ENCODE measurements at regions not wholly inside any gene's neighbourhood (a gene's known extent, or its start where the extent isn't known, plus 50 kb on each side); places are given as distances from the start of the nearest gene placed in this dataset.

DNA sequence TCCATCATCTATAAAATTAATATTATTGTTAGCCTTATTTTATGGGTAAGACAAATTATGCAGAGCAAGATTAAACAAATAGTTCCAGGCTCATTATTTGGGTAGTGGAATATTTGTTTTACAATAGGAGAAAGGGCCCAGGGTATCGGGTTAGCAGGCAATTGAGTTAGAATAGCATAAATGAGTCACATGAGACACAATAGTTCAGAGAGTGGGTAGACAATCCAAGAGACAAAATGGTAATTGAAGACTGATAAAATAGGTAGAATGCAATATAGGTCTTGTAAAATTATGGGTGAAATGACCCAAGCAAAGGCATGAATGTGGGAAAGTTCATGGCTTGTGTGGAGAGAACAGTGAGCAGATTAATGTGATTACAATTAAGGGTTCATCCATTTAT, 790.9 kb upstream of the GCFC2 start:
- intact Hi-C loops (cut with DNase I): no loop called here
- 78 to 84% methylated on average over 1 of the region's 1 CpG for WGBS, 2 donors
- Histone ChIP-seq H3K27me3 (no peaks in the 10 kb centered on the region), H3K4me1 (no peaks in the 10 kb centered on the region), H3K27ac (no peak overlapping the region), H3K9me3 (no peaks in the 10 kb centered on the region), H3K36me3 (no peaks in the 10 kb centered on the region), H3K4me3 (replicated peaks in 1 of 3) (no peak overlapping the region)
- TF ChIP-seq POLR2A (IDR thresholded peaks at IDR 0.05): no peak
- TF ChIP-seq, protein P1, sequence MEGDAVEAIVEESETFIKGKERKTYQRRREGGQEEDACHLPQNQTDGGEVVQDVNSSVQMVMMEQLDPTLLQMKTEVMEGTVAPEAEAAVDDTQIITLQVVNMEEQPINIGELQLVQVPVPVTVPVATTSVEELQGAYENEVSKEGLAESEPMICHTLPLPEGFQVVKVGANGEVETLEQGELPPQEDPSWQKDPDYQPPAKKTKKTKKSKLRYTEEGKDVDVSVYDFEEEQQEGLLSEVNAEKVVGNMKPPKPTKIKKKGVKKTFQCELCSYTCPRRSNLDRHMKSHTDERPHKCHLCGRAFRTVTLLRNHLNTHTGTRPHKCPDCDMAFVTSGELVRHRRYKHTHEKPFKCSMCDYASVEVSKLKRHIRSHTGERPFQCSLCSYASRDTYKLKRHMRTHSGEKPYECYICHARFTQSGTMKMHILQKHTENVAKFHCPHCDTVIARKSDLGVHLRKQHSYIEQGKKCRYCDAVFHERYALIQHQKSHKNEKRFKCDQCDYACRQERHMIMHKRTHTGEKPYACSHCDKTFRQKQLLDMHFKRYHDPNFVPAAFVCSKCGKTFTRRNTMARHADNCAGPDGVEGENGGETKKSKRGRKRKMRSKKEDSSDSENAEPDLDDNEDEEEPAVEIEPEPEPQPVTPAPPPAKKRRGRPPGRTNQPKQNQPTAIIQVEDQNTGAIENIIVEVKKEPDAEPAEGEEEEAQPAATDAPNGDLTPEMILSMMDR (IDR thresholded peaks at IDR 0.05): no peak
- no peak for DNase-seq

DNA sequence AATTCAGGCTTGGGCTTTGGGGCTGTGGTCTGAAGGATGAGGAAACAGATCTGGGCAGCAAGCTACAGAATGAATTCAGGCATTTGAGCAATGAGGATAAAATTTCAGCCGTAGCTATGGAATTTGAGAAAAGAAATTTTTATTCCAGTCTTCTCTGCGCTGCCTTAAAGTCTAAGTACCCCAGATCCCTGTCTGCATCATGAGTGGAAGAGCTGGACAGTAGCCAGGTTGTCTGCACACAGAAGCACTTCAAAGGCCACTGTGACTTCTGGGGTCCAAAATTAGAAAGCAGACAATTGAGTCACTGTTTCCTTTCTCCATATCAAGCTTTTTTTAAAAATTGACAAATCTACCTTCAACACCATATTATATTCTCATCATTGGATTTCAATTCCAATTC, 787.6 kb upstream of the GCFC2 start:
- intact Hi-C loops (cut with DNase I): no loop called here
- no peaks in the 10 kb centered on the region for H3K27me3 ChIP-seq
- no peak overlapping the region for H3K27ac ChIP-seq
- no peaks in the 10 kb centered on the region for H3K4me1 ChIP-seq
- WGBS, 2 donors: 26 to 37% methylated on average over 2 of the region's 2 CpGs
- no peak for TF ChIP-seq POLR2A (IDR thresholded peaks at IDR 0.05)
- TF ChIP-seq, protein P1 (IDR thresholded peaks at IDR 0.05): no peak
- H3K4me3 ChIP-seq (replicated peaks in 1 of 3): no peak overlapping the region
- no peaks in the 10 kb centered on the region for H3K9me3 ChIP-seq
- DNase-seq: no peak
- H3K36me3 ChIP-seq: no peaks in the 10 kb centered on the region

DNA sequence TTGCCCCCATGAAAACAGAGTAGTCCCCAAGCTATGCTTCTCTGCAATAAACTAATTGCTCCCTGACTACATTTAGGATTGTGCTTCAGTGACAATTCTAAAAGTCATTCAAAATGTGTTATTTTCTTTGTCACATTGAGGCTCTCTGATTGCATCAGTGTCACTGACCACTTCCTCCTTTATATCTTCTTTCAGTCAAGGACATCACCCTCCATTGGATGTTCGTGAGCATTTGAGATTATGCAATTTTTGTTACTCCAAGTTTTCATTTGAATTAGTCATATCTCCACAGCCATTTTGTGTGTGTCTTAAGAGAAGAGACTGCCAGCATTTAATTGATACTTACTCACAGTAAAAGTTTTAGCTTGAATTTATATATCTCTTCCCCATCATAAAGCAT, 780.8 kb upstream of the GCFC2 start:
- WGBS, 2 donors: 72 to 75% methylated on average over 1 of the region's 1 CpG
- H3K36me3 ChIP-seq: no peaks in the 10 kb centered on the region
- intact Hi-C loops (cut with DNase I): no loop called here
- no peaks in the 10 kb centered on the region for H3K9me3 ChIP-seq
- no peak overlapping the region for H3K4me3 ChIP-seq (replicated peaks in 1 of 3)
- H3K4me1 ChIP-seq: no peaks in the 10 kb centered on the region
- no peak for TF ChIP-seq POLR2A (IDR thresholded peaks at IDR 0.05)
- TF ChIP-seq, protein P1 (IDR thresholded peaks at IDR 0.05): no peak
- H3K27me3 ChIP-seq: no peaks in the 10 kb centered on the region
- DNase-seq: no peak
- no peak overlapping the region for H3K27ac ChIP-seq

DNA sequence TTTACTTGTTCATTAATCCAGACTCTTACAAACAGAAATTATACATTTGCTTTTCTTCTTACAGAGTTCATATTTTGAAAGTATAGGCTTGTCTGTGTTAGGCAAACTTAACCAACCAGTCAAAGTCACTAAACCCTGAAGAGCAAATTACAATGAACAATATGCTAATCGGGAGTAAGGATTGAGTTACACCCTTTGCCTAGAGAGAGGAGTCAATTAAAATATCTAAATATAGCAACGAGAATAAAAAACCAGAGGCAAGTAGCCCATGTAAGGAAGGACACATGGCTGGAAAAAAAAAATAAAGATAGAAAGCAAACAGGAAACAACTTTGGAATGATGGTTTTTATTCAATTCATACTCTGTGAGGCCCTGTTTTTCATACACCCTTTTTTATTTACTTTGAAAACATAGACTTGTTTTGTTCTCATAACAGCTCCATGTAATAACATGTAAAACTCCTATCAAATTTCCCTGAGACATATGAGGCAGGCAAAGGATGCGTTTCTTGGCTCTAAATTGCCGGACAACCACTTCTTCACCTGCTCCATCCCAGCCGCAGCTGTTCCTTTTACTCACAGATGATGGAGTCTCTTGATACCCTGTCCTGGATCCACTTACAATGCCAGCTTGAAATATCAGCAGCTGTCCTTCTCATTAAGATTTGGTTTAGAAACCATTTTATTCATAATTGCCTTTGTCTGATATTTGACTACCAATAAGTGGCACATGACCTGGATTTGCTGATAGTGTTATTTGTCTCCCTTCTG, 767.7 kb upstream of the GCFC2 start:
- Histone ChIP-seq H3K27ac (no peak overlapping the region), H3K4me1 (no peaks in the 10 kb centered on the region), H3K4me3 (replicated peaks in 1 of 3) (no peak overlapping the region), H3K9me3 (no peaks in the 10 kb centered on the region), H3K27me3 (no peaks in the 10 kb centered on the region), H3K36me3 (no peaks in the 10 kb centered on the region)
- no peak for DNase-seq
- no peak for TF ChIP-seq POLR2A (IDR thresholded peaks at IDR 0.05)
- TF ChIP-seq, protein P1 (IDR thresholded peaks at IDR 0.05): no peak
- WGBS, 2 donors: 79 to 83% methylated on average over 5 of the region's 5 CpGs
- intact Hi-C loops (cut with DNase I): no loop called here

DNA sequence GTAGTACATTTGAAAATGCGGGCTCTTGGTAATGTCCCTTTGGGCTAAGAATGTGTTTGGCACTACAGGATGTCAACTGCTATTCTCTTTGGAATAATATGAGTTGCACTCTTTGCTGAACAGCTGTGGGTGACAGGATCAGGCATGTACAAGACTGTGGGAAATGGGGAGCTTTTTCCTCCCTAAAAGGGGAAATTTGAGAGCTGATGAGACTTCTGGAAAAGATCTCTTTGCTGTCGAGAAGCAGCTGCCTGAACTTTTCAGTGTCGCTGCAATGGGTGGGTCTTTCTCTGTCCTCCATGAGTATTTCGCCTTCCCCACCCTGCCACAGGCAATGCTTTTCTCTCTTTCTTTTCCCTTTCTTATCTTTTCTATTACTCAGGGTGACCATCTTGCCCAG, 762.2 kb upstream of the GCFC2 start:
- H3K4me3 ChIP-seq (replicated peaks in 1 of 3): no peak overlapping the region
- H3K4me1 ChIP-seq: no peaks in the 10 kb centered on the region
- no peaks in the 10 kb centered on the region for H3K27me3 ChIP-seq
- WGBS, 2 donors: 92% methylated on average over 4 of the region's 4 CpGs
- no peak for TF ChIP-seq POLR2A (IDR thresholded peaks at IDR 0.05)
- TF ChIP-seq, protein P1 (IDR thresholded peaks at IDR 0.05): no peak
- intact Hi-C loops (cut with DNase I): no loop called here
- H3K9me3 ChIP-seq: no peaks in the 10 kb centered on the region
- H3K36me3 ChIP-seq: no peaks in the 10 kb centered on the region
- no peak for DNase-seq
- no peak overlapping the region for H3K27ac ChIP-seq
